Activated CD8-positive, alpha-beta memory T cell treated with anti-CD3 and anti-CD28 coated beads, Interleukin-2, amount 50 U/mL, for 4 hours (primary cell): ENCODE measurements at regions not wholly inside any gene's neighbourhood (a gene's known extent, or its start where the extent isn't known, plus 50 kb on each side); places are given as distances from the start of the nearest gene placed in this dataset.
A peak's percentile ranks its signal among the peaks of the same experiment; 100 is the strongest.
"Not testable (repeated sequence)": the region's sequence is repeated elsewhere in the genome, so short reads cannot be mapped to it uniquely, and the experiment has no call there.

Experiments used
- DNase-seq: peaks from one replicate; pipeline ENCODE4 v3.0.0-alpha.2; 2020

GRCh38 chr21:17738176-17738953 lies 80.8 kb downstream of the C21orf91 start:
- DNase-seq: no peak

GRCh38 chr21:17736072-17736471 lies 83.1 kb downstream of the C21orf91 start:
- no peak for DNase-seq

DNA sequence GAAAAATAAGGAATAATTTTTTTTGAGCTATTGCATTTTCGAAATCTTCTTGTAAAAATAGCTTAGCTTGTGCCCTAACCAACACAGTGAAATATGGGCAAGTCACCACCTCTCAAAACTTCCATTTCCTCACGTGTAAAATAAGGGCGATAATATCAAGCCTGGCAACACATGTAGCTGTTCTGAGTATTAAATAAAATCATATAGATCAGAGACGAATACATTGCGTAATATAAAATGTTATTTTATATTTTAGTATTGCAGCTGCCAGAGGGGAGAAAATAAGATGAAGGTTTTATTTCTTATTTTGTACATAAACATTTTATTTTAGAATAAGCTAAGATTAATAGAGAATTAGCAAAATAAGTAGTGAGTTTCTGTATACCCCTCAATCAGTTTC lies 85.9 kb downstream of the C21orf91 start:
- DNase-seq: no peak

GRCh38 chr21:17732306-17732705 lies 86.8 kb downstream of the C21orf91 start:
- DNase-seq: no peak

DNA sequence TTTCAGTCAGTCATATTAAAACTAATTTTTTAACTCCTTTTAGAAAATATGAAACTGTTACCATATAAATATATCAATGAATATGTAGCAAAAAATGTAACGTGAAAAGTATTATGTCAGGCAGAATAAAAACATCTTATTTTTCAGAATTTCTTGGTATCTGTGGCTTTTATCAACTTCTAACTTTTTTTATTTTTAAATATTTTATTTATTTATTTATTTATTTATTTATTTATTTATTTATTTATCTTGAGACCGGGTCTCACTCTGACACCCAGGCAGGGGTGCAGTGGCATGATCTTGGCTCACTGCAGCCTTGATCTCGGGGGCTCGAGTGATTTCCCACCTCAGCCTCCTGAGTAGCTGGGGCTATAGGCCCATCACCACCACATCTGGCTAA lies 87.6 kb downstream of the C21orf91 start:
- no peak for DNase-seq

DNA sequence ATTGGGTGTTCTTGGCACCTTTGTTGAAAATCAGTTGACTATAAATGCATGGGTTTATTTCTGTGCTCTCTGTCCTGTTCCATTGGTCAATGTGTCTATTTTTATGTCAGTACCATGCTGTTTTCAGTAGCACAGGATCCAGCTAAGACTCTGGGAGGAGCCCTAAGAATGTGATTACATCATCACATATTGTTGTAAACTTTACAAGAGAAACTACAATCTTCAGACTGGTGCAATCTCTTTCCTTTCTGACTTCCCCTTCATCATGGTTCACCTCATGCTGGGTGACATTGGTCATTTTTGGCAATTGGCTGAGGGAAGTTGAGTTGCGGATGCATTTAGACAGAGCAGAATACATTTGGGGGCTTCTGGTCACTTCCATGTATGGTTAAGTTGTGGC lies 88.4 kb downstream of the C21orf91 start:
- no peak for DNase-seq

DNA sequence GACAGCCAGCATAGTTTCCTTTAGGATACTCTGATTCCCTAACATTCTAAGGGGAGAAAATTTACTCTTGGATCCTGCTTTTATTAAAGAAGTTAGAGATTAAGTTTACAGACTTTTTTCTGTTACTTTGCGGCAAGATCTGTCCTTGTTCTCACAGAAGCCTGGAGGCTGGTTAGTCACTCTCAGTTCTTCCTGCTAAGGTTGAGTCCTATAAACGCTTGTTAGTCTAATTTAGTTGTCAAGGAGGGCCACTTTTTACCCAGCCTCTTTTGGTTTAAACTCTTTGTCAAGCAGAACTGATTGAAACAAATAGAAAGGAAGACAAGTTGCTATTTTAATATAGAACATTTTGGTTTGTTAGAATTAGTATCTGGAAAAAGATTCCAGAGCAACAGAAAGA lies 89.7 kb downstream of the C21orf91 start:
- no peak for DNase-seq

DNA sequence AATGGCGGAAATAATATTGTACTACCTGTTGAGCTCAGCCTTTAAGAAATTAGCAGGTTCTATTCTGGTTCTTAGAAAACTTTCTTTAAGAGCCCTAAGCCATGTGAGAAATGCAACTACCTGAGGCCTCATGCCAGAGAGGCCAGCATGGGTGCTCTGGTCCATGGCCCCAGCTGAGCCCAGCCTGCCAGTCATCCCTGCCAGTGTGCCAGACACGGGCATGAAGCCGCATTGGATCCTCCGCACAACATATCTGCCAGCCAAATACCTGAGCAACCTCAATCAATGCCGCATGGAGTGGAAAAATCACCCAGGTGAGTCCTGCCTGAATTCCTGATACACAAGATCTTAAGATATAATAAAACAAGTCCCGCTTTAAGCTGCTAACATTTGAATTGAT lies 91.8 kb downstream of the C21orf91 start:
- no peak for DNase-seq

DNA sequence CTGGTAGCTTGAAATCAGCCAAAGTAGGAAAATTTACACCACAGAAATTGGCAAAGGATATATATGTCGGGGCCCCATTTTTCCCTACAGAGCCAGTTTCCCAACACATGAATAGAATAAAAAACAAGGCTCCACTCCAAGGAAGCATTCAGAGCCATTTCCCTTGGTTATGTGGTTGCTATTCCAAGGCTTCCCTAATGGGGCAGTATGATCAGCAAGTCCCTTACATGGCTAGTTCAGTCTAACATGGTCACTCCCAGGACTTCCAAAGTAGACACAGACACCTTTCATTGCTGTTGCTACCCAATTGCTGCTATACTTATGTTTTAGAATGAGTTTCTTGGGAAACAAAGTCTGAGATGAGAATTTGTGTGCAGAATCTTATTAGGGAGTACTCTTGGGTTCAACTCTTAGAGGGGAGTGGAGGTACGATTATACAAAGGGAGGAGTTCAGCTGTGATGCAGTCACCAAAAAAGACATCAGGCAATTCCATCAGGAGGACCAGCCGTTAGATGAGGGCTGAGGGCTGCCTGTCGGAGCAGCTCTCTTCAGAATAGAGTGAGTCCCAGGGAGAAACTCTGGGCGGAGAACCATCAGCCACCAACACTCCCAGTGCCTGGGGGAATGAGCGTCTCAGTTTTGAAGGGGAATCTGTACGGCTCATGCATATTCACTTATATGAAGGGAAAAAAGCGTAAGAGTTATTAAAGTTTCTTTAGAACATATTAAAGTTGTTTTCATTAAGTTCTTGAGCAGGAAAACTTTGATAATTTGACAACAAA lies 92.9 kb downstream of the C21orf91 start:
- no peak for DNase-seq

GRCh38 chr21:17725339-17725738 lies 93.8 kb downstream of the C21orf91 start:
- no peak for DNase-seq

DNA sequence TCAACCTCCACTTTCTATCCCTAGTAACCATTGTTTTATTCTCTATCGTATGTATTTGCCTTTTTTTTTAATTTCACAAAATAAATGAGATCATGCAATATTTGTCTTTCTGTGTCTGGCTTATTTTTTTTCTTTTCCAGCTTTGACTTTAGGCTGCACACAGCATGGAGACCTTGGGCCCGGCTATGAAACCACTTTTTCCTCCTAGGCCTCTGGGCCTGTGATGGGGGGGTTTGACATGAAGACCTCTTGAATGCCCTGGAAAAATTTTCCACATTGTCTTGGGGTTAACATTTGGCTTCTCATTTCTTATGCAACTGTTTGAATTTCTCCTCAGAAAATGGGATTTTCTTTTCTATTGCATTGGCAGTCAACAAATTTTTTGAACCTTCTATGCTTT lies 100.2 kb upstream of the BTG3 start:
- no peak for DNase-seq

DNA sequence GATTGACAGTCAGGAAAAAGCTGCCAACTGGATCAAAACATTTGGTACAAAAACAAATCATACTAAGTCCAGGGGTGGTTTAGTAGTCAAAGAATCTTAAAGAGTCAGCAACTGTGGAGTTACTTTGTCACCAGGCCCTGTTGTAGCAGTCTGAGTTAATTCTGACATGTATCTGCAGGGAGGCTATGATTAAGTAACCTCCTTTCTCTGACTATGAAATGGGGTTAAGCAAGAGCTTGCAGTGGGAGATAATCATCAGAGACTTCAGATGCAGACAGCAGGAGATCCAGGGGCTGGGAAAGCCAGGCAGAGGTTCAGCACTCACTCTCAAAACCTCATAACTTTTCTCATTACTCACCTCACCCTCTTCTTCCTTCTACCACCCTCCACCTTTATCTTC lies 99.2 kb upstream of the BTG3 start:
- DNase-seq: no peak

GRCh38 chr21:17709266-17709611 lies 96.5 kb upstream of the BTG3 start:
- DNase-seq: no peak

DNA sequence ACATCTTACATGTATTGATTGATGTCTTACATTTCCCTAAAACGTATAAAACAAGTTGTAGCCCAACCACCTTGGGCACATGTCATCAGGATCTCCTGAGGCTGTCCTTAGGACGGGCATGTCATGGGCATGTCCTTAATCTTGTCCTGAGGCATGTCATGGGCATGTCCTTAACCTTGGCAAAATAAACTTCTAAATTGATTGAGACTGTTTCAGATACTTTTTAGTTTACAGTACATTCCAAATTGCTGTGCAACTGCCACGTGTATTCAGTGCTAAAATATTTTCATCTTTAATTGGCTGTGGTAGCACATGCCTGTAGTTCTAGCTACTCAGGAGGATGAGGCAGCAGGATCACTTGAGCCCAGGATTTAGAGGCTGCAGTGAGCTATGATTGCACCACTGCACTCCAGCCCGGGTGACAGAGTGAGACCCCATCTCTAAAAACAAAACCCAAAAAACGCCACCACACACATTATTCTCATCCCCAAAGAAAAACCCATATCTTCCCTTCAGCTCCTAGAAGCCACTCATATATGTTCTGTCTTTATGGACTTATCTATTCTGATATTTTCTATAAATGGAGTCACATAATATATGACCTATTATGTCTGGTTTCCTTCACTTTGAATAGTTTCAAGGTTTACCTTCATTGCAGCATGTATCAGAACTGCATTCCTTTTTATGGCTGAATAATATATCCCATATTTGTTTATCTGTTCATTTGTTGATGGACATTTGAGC lies 96.0 kb upstream of the BTG3 start:
- no peak for DNase-seq

DNA sequence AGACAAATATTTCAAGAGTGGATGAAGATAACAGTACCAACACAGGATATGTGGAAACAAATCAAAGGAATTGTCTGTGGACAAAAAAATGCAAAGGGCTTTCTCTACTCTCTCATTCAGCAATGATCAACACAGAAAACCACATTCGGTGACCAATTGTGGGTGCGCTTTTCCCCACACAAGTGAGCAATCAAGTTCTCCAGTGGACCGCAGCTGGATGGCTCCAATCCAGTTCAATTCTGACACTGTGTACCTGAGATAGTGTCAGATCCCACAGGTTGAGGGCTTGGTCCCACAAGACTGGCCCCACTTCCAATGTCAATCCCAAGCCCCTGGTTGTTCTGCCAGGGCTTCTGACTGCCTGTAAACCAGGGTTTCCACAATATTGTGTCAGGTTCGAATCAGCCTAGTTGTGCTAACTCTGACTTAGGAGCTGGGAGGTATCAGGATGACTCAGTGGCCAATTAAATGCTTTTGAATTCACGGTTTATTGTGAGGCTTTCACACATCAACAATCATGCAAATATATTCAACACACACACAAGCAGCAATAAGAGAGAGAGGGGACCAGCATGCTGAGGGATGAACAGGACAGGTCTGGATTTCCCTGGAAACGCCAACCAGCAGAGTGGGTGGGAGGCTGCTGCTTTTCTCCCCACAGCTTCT lies 87.0 kb upstream of the BTG3 start:
- DNase-seq: no peak

DNA sequence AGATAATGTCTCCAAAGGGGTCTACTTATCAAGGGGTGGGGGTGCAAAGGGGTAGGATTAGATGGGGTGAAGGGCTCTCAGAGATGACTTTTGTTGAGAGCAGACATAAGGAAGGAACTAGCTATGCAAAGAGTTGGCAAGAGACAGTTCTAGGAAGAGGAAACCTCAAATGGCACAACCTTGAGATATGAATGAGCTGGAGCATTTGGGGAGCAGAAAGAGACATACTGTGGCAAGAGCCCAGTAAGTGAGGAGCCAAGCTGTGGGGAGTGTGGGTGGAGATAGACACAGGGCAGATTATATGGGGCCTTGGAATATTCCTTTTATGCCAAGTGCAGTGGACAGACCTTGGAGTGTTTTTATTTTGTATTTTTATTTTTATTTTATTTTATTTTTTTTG lies 84.8 kb upstream of the BTG3 start:
- DNase-seq: no peak

DNA sequence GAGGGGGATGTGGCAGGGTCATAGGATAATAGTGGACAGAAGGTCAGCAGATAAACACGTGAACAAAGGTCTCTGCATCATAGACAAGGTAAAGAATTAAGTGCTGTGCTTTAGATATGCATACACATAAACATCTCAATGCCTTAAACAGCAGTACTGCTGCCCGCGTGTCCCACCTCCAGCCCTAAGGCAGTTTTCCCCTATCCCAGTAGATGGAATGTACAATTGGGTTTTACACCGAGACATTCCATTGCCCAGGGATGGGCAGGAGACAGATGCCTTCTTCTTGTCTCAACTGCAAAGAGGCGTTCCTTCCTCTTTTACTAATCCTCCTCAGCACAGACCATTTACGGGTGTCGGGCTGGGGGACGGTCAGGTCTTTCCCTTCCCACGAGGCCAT lies 81.7 kb upstream of the BTG3 start:
- not testable (repeated sequence) for DNase-seq

DNA sequence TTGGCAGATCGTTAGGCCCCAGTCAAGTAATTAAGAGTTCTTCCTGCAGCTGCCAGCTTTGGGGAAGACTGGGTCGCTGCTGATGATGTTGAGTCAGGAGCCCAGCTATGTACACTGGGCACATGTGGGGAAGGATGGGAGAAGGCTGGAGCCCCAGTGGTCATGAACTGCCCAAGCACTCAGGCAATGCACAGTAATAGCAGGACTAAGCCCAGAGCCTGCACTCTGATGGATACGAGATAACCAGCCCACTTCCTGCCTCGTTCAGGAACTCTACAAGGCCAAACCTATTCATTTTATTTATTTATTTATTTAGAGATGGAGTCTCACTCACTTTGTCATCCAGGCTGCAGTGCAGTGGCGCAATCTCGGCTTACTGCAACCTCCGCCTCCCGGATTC lies 81.1 kb upstream of the BTG3 start:
- no peak for DNase-seq

- DNase-seq: no peak
Observed at GRCh38 chr21:17690078-17690494, 77.4 kb upstream of the BTG3 start.

- peak; percentile 51 for DNase-seq
Observed at GRCh38 chr21:17688912-17689874, 76.5 kb upstream of the BTG3 start.

DNA sequence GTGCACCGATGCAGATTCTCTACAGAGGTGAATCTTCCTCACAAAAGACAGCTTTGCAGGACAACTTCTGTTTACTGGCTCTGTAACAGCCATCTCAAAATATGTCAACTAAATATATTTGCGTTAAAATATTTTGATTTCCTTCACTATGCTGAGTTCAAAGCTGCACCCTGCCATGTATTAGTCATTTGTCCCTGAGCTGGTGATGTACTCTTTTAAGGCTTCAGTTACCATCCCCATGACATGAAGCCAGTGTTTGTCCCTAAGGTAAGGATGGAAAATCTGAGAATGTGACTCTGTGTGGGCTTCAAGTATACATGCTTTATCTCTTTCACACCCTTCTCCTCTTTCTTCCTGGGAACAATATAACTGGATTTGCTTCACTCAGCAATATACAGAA lies 70.2 kb upstream of the BTG3 start:
- no peak for DNase-seq

DNA sequence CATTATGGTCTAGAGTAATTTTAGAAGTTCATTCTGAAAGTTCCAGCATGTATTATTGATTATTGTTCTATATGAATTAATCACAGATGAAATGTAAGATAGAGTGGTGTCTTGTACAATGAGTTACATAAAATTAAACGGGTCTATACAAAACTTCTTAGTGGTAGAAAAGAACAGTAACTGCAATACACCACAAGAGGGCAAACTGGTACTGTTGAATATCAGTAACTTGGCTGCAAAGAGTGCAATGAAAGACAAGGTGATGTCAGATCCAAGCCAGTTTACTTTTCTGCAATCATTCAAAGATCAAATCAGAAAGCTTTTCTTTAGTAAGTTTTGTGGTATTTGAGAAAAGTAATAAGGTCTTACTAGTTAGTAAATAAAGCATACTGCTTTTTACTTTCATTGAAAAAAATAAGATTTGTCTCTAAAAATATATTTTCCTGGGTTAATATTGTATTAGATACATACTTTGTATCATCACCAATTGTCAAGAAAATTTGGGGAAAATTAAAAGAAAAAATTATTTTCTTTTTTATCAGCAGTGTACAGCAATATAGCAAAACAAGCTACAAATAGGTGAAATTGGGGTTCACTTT lies 66.4 kb upstream of the BTG3 start:
- no peak for DNase-seq
